Activated CD4-positive, alpha-beta T cell treated with anti-CD3 and anti-CD28 coated beads for 36 hours (primary cell): ENCODE measurements at regions not wholly inside any gene's neighbourhood (a gene's known extent, or its start where the extent isn't known, plus 50 kb on each side); places are given as distances from the start of the nearest gene placed in this dataset.

Experiments
- ATAC-seq: fragments of 200-7000 bp; cut with Tn5 transposase; one replicate; pipeline ENCODE4 v1.10.0; 2021; ENCODE audit warnings: mild to moderate bottlenecking, moderate library complexity
- CTCF ChIA-PET: fragments of 350-600 bp; sonication (Branson Sonifier 250); formaldehyde crosslinking; loops from one replicate; lab custom pipeline; 2021; ENCODE audit warnings: antibody characterized with exemption; lab: Charles Lee
- POLR2A ChIA-PET: fragments of 350-600 bp; sonication (Branson Sonifier 250); formaldehyde crosslinking; loops from one replicate; lab custom pipeline; 2021; ENCODE audit warnings: antibody characterized with exemption, inconsistent platforms; lab: Charles Lee
- DNase-seq: peaks from one replicate; pipeline ENCODE4 v3.0.0-alpha.2; 2020
- H3K27ac Mint-ChIP-seq: one replicate; pipeline ENCODE4 v1.8.0; 2021; ENCODE audit warnings: mixed read lengths
- H3K27me3 Mint-ChIP-seq: one replicate; pipeline ENCODE4 v1.8.0; 2021; ENCODE audit warnings: mixed read lengths
- H3K36me3 Mint-ChIP-seq: one replicate; pipeline ENCODE4 v1.8.0; 2021; ENCODE audit warnings: low read depth, mixed read lengths
- H3K4me1 Mint-ChIP-seq: one replicate; pipeline ENCODE4 v1.8.0; 2021; ENCODE audit warnings: mixed read lengths
- H3K4me3 Mint-ChIP-seq: one replicate; pipeline ENCODE4 v1.8.0; 2021; ENCODE audit warnings: mild to moderate bottlenecking, moderate library complexity, mixed read lengths
- H3K9me3 Mint-ChIP-seq: one replicate; pipeline ENCODE4 v1.8.0; 2021; ENCODE audit warnings: low read depth, mixed read lengths
- intact Hi-C, 2 experiments: fragments of 100-400 bp; cut with DNase I in 1 of 2; cut with micrococcal nuclease in 1 of 2; formaldehyde crosslinking; loops; one replicate each; pipeline versions ENCODE4 v1.14.2 to v1.15.1; 2022 to 2024; cut with DNase I, micrococcal nuclease

DNA sequence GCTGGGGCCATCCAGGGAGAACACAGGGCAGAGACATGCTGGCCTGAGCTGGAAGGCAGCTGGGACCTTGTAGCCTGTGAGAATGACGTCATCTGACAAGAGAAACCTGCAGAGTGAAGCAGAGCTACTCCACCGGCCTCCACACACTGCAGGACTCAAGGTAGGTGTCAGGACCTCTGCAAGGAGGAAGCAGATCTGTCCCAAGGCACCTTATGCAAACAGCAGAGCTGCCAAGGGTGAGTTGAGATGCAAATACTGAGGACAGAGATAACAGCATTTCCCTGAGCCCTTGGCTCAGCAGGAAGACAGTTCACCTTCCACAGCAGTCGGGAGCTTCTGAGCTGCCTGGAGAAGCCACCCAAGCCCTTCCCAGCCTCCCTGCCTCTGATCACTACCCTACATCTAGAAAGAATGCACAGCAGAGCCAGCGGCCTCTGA lies 51.9 kb upstream of the IGSF9B start:
- H3K4me1 Mint-ChIP-seq: no peaks in the 10 kb centered on the region
- ChIA-PET CTCF (interaction anchor here (0.7 kb wide), 1 partner anchor 19 kb away, joined by 3 read pairs; no protein-coding TSS in a partner anchor), POLR2A (no interaction called here)
- H3K27ac Mint-ChIP-seq: no peak overlapping the region
- ATAC-seq (no peak), DNase-seq (no peak)
- H3K9me3 Mint-ChIP-seq: no peaks in the 10 kb centered on the region
- peaks cover 12% of the 10 kb centered on the region for H3K27me3 Mint-ChIP-seq
- H3K36me3 Mint-ChIP-seq: no peaks in the 10 kb centered on the region
- no peak overlapping the region for H3K4me3 Mint-ChIP-seq
- intact Hi-C loops: no loop called here

DNA sequence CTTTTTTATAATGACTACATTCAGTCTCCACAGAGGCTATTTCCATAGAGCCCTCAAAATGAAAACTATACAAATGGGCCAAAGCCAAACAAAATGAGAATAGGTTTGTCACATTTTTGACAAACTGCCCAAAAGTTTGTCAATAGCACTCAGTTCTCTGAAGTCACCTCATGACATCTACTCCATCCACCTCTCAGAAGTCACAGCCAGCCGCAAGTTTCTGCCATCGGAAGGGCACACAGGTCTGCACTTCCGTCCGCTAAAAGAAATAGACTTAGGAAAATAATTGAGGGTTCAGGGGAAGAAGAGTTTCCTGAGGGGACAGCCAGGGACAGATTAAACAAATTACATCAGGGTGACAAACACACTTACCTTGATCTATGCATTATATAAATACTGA lies 55.4 kb upstream of the JAM3 start:
- Mint-ChIP-seq H3K4me3 (no peak overlapping the region), H3K9me3 (no peaks in the 10 kb centered on the region), H3K27me3 (peaks cover 31% of the 10 kb centered on the region), H3K36me3 (no peaks in the 10 kb centered on the region), H3K4me1 (no peaks in the 10 kb centered on the region), H3K27ac (no peak overlapping the region)
- CTCF ChIA-PET: interaction anchor here (1.7 kb wide), 1 partner anchor 16 kb away, joined by 4 read pairs; no protein-coding TSS in a partner anchor
- DNase-seq (no peak), ATAC-seq (no peak)
- POLR2A ChIA-PET: no interaction called here
- intact Hi-C loops: no loop called here

DNA sequence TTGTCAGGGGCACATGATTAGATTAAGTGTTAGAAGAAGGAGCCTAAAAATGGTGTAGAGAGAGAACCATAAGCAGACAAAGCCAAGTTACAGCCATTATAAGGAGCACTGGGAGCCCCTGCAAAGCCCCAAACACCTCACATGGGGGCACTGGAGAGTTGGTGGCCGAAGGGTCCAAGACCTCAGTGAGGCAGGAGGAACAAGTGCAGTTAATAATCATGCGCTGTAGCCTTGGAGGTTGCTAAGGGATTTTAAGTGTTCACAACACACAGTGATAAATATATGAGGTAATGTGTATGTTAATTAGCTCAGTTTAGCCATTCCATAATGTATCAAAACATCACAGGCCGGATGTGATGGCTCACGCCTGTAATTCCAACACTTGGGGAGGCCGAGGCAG lies 54.4 kb upstream of the JAM3 start:
- Mint-ChIP-seq H3K4me3 (no peak overlapping the region), H3K27me3 (peaks cover 31% of the 10 kb centered on the region), H3K4me1 (no peaks in the 10 kb centered on the region), H3K27ac (no peak overlapping the region), H3K36me3 (no peaks in the 10 kb centered on the region), H3K9me3 (no peaks in the 10 kb centered on the region)
- intact Hi-C loops: no loop called here
- ChIA-PET POLR2A (no interaction called here), CTCF (interaction anchor here (0.6 to 1.7 kb wide), 2 partner anchors 15 to 28 kb away, joined by 4 to 5 read pairs; no protein-coding TSS in a partner anchor)
- no peak for ATAC-seq
- no peak for DNase-seq

DNA sequence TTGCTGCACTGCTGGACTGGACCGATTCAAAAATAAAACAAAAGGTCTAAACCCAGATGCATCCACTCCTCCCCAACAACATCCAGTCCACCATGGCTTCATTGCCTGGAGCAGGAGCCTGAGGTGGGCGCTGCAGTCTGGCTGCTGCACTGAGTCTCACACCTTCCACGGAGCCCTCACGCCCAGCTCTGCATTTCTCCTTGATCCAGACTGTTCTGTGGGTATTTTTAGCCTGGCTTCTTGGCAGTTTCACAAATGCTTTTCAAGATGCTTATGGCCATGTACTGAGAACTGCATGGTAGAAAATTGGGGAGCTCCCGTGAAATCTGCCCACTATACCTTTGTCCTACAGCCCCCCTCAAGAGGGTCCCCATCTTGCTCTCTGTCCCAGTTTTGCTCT lies 53.3 kb upstream of the JAM3 start:
- Mint-ChIP-seq H3K36me3 (no peaks in the 10 kb centered on the region), H3K27ac (no peak overlapping the region), H3K27me3 (peaks cover 32% of the 10 kb centered on the region), H3K4me1 (no peaks in the 10 kb centered on the region), H3K4me3 (no peak overlapping the region), H3K9me3 (no peaks in the 10 kb centered on the region)
- ChIA-PET CTCF (no interaction called here), POLR2A (interaction anchor here (0.5 kb wide), 1 partner anchor 132 kb away, joined by 3 read pairs; no protein-coding TSS in a partner anchor)
- no peak for ATAC-seq
- DNase-seq: no peak
- intact Hi-C loops: no loop called here

DNA sequence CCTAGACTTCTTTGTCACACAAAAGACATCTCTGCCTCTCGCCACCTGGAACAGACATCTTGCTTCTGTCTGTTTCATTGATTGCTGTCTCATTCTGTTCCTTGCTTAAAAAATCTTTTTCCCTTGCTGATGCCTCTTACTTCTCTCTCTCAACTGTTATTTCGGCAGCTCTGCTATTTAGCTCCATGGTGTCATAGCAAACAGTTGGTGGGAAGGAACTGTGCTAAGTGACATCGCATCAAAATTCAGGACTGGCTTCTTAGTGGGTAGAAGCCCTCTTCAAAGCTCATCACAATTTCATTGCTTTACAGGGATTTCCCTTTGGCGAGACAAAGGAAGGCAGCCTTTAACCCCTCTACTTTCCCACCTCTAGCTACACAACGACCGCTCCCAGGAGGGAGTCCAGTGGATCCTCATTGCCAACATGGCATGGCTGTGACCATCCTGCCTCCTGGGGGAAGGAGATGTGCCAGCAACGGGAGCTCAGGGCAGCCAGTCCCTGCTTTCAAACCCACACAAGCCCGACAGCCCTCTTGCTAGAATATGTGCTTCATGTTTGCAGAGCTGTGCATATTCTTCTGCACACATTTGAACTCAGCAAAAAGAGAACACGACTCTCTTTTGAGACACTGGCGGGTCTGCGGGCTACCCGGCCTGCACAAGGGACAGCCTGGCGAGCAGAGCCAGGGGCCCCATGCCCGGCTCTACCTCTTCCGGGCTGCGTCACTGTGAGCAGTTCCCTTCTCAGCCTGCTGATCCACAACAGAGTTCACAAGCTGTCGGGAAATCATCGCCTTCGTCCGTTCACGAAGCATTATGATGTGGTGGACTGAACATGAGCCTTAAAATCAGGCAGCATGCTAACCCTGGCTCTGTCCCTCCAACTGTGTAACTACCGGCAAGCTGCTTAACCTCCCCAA lies 51.1 kb upstream of the JAM3 start:
- Mint-ChIP-seq H3K27ac (no peak overlapping the region), H3K4me3 (no peak overlapping the region), H3K4me1 (no peaks in the 10 kb centered on the region), H3K27me3 (peaks cover 30% of the 10 kb centered on the region), H3K9me3 (no peaks in the 10 kb centered on the region), H3K36me3 (no peaks in the 10 kb centered on the region)
- ChIA-PET POLR2A (no interaction called here), CTCF (interaction anchor here (0.8 to 1.7 kb wide), 3 partner anchors 9 to 32 kb away, joined by 4 to 5 read pairs (median 5); no protein-coding TSS in a partner anchor)
- DNase-seq (no peak), ATAC-seq (no peak)
- intact Hi-C loops: no loop called here
